Skeletal muscle satellite cell (primary cell): ENCODE measurements at regions not wholly inside any gene's neighbourhood (a gene's known extent, or its start where the extent isn't known, plus 50 kb on each side); places are given as distances from the start of the nearest gene placed in this dataset.
A peak's percentile ranks its signal among the peaks of the same experiment; 100 is the strongest.
"Not testable (repeated sequence)": the region's sequence is repeated elsewhere in the genome, so short reads cannot be mapped to it uniquely, and the experiment has no call there.

Experiments
- H3K27me3 ChIP-seq: 2 replicates; pipeline ENCODE4 v1.7.0; 2013; ENCODE audit warnings: low read length; ENCODE audit not compliant: control insufficient read depth, insufficient read depth
- H3K36me3 ChIP-seq: 2 replicates; pipeline ENCODE4 v1.7.0; 2013; ENCODE audit warnings: mild to moderate bottlenecking, control low read depth, low read length; ENCODE audit not compliant: insufficient read depth
- H3K4me1 ChIP-seq: 2 replicates; pipeline ENCODE4 v1.7.0; 2013; ENCODE audit warnings: low read length; ENCODE audit not compliant: control insufficient read depth, insufficient read depth
- H3K4me2 ChIP-seq: 2 replicates; pipeline ENCODE4 v1.7.0; 2013; ENCODE audit warnings: mild to moderate bottlenecking, low read length
- H3K4me3 ChIP-seq: 2 replicates; pipeline ENCODE4 v1.7.0; 2013; ENCODE audit warnings: low read length
- H3K9ac ChIP-seq: 2 replicates; pipeline ENCODE4 v1.7.0; 2013; ENCODE audit warnings: mild to moderate bottlenecking, low read depth, low read length, moderate library complexity
- H3K9me3 ChIP-seq: replicated peaks from 2 replicates; pipeline ENCODE4 v1.7.0; 2013; ENCODE audit warnings: mild to moderate bottlenecking, control low read depth, low read length

- H3K4me1 ChIP-seq = peaks cover 3% of the 10 kb centered on the region
Observed at GRCh38 chr6:144400321-144400720, 115.2 kb downstream of the UTRN start.

GRCh38 chr6:144401736-144402733 lies 116.9 kb downstream of the UTRN start:
- Histone ChIP-seq H3K4me1 (no peaks in the 10 kb centered on the region), H3K36me3 (no peaks in the 10 kb centered on the region), H3K4me2 (no peak overlapping the region), H3K27me3 (no peaks in the 10 kb centered on the region), H3K9ac (no peak overlapping the region), H3K9me3 (no peaks in the 10 kb centered on the region), H3K4me3 (no peak overlapping the region)

More at GRCh38 chr6:144400321-144400720, 115.2 kb downstream of the UTRN start:
- Histone ChIP-seq H3K9ac (no peak overlapping the region), H3K27me3 (no peaks in the 10 kb centered on the region), H3K4me3 (no peak overlapping the region), H3K9me3 (no peaks in the 10 kb centered on the region), H3K36me3 (no peaks in the 10 kb centered on the region), H3K4me2 (no peak overlapping the region)

- Histone ChIP-seq H3K27me3 (no peaks in the 10 kb centered on the region), H3K4me1 (peaks cover under 1% of the 10 kb centered on the region), H3K36me3 (no peaks in the 10 kb centered on the region), H3K4me3 (no peak overlapping the region), H3K9ac (no peak overlapping the region), H3K9me3 (no peaks in the 10 kb centered on the region), H3K4me2 (no peak overlapping the region)
Observed at GRCh38 chr6:144402750-144403149, 117.6 kb downstream of the UTRN start.

GRCh38 chr6:144405163-144405562 lies 120.0 kb downstream of the UTRN start:
- H3K4me1 ChIP-seq = peaks cover 11% of the 10 kb centered on the region
- H3K27me3 ChIP-seq = no peaks in the 10 kb centered on the region
- H3K4me3 ChIP-seq = no peak overlapping the region

GRCh38 chr6:144406796-144407195 lies 121.7 kb downstream of the UTRN start:
- no peaks in the 10 kb centered on the region for H3K27me3 ChIP-seq
- peaks cover 17% of the 10 kb centered on the region for H3K4me1 ChIP-seq
- no peak overlapping the region for H3K4me2 ChIP-seq
- no peaks in the 10 kb centered on the region for H3K9me3 ChIP-seq
- H3K36me3 ChIP-seq = no peaks in the 10 kb centered on the region
- H3K4me3 ChIP-seq = no peak overlapping the region
- no peak overlapping the region for H3K9ac ChIP-seq

More at GRCh38 chr6:144405163-144405562, 120.0 kb downstream of the UTRN start:
- H3K9me3 ChIP-seq = no peaks in the 10 kb centered on the region
- H3K9ac ChIP-seq = no peak overlapping the region
- no peaks in the 10 kb centered on the region for H3K36me3 ChIP-seq
- no peak overlapping the region for H3K4me2 ChIP-seq

- no peak overlapping the region for H3K4me3 ChIP-seq
- H3K27me3 ChIP-seq = no peaks in the 10 kb centered on the region
- H3K36me3 ChIP-seq = no peaks in the 10 kb centered on the region
- peaks cover 20% of the 10 kb centered on the region for H3K4me1 ChIP-seq
- H3K4me2 ChIP-seq = peak overlapping the region; percentile 19
- no peaks in the 10 kb centered on the region for H3K9me3 ChIP-seq
- H3K9ac ChIP-seq = no peak overlapping the region
Observed at GRCh38 chr6:144408161-144408560, 123.0 kb downstream of the UTRN start.

GRCh38 chr6:144410059-144410458 lies 124.9 kb downstream of the UTRN start:
- Histone ChIP-seq H3K36me3 (no peaks in the 10 kb centered on the region), H3K4me3 (no peak overlapping the region), H3K27me3 (no peaks in the 10 kb centered on the region), H3K9ac (no peak overlapping the region), H3K9me3 (no peaks in the 10 kb centered on the region), H3K4me1 (peaks cover 26% of the 10 kb centered on the region), H3K4me2 (no peak overlapping the region)

- not testable (repeated sequence) for H3K4me3 ChIP-seq, H3K9me3 ChIP-seq, H3K36me3 ChIP-seq, H3K9ac ChIP-seq, H3K27me3 ChIP-seq, H3K4me2 ChIP-seq
- H3K4me1 ChIP-seq = peaks cover 31% of the 10 kb centered on the region
Observed at GRCh38 chr6:144410574-144410973, 125.4 kb downstream of the UTRN start.

- peaks cover 42% of the 10 kb centered on the region for H3K4me1 ChIP-seq
- peak overlapping the region; percentile 73 for H3K4me2 ChIP-seq
- H3K4me3 ChIP-seq = peak overlapping the region; percentile 47
- no peaks in the 10 kb centered on the region for H3K27me3 ChIP-seq
- no peak overlapping the region for H3K9ac ChIP-seq
- no peaks in the 10 kb centered on the region for H3K36me3 ChIP-seq
- no peaks in the 10 kb centered on the region for H3K9me3 ChIP-seq
Observed at GRCh38 chr6:144411531-144412165, 126.5 kb downstream of the UTRN start.

- Histone ChIP-seq H3K27me3 (no peaks in the 10 kb centered on the region), H3K4me2 (no peak overlapping the region), H3K36me3 (no peaks in the 10 kb centered on the region), H3K4me1 (peaks cover 48% of the 10 kb centered on the region), H3K9me3 (no peaks in the 10 kb centered on the region), H3K9ac (no peak overlapping the region), H3K4me3 (no peak overlapping the region)
Observed at GRCh38 chr6:144413418-144413817, 128.3 kb downstream of the UTRN start.

- H3K36me3 ChIP-seq = no peaks in the 10 kb centered on the region
- H3K27me3 ChIP-seq = no peaks in the 10 kb centered on the region
- H3K4me2 ChIP-seq = peak overlapping the region; percentile 54
- no peaks in the 10 kb centered on the region for H3K9me3 ChIP-seq
- peaks cover 44% of the 10 kb centered on the region for H3K4me1 ChIP-seq
- no peak overlapping the region for H3K4me3 ChIP-seq
- peak overlapping the region; percentile 1 for H3K9ac ChIP-seq
Observed at GRCh38 chr6:144415014-144415413, 129.9 kb downstream of the UTRN start.
